Hindlimb muscle (tissue), 1 donor: ENCODE measurements at regions not wholly inside any gene's neighbourhood (a gene's known extent, or its start where the extent isn't known, plus 50 kb on each side); places are given as distances from the start of the nearest gene placed in this dataset.
"Not testable (repeated sequence)": the region's sequence is repeated elsewhere in the genome, so short reads cannot be mapped to it uniquely, and the experiment has no call there.

Experiments used
- DNase-seq: peaks from one replicate; pipeline ENCODE4 v3.0.0-alpha.2; 2013

DNA sequence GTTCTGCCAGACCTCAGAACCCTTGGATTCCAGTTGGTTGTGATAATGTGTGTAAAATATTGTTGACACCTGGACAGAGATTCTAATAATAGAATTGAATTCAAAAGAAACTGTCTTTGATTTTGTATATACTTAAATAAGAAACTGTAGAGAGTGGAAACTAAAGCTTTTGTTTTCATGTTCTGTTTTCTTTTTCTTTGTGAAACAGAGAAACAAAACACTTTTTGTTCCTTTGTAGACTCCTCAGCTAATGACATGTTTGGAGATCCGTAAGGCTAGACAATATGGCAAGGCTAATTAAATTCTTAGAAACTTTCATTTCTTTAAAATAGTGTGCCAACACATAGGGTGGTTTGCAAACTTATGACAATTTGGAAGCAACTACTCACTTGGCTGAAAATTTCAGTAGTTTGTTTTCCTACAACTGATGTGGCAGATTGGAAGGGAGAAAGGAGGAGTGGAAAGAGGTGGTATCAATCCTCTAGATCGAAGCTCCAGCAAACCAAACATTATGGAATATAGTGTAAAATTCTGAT lies 90.9 kb upstream of the FAT1 start:
- no peak for DNase-seq

DNA sequence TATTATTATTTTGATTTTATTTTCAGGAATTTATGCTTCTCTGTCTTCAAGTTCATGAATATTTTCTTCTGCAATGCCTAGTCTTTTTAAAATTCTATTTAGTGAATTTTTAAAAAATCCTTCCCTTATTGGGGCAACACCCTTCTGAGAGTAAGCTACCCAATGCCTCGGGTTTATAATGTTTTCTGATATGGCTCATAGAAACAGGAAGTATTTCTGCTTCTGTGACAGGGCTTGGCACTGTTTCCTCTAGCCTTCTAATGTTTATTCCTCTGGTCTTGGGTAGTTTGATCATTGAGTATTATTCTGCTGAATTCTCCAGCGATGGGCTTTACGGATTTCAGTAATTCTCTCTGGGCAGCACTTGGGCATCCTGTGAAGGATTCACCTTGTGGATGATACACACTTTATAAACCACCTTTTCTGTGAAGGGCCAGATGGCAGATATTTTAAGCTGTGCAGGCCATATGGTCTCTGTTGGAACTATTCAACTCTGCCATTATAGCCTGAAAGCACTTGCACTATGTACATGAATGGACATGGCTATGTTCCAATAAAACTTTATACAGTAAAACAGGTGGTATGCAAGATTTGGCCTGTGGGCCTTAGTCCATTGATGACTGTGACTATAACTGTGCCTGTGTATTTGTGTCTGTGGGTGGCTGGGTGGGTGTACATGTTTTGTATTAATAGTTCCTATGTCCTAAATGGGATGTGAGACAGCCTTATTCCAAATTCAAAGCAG lies 95.9 kb upstream of the FAT1 start:
- no peak for DNase-seq

DNA sequence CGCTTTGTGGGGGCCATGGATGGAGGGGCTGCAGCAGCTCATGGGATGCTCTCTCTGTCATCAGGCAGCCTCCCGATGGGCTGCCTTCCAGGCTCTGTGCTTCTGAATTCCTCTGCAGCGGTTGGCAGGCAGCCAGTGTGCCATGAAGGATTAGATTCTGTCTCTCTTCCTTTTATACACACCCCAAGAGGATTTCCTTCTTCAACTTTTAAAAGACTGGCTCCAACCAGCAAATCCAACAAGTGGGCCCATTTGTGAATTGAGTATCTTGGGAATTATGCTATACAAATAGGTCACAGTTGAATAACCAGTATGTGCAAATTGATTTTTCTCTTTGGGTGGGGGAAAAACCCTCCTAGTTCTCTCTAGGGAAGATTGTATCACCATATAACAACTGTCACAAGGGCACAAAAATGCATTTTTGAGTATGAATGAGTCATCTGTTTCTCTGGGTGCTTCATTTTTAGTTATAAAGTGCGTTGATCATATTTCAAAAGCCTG lies 96.8 kb upstream of the FAT1 start:
- no peak for DNase-seq

- DNase-seq = no peak
Measured at GRCh38 chr4:186823989-186824388, 100.3 kb upstream of the FAT1 start.

DNA sequence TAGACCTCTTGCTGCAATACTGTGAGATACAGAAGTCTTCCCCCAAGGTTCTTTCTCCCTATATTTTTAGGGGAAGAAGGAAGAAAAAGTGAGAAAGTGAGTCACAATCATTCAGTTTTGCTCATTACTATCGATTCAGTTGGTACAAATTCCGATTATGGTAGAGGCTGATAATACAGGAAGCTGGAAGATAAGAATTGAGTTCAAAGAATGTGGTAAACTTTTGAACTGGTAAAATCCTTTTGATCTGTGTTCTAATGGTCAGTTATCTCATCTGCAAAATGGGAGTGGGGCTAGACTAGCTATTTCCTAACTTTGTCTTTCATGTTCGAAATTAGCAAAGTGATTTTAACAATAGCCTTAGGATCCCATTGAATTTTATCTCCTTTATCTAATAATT lies 101.4 kb upstream of the FAT1 start:
- no peak for DNase-seq

DNA sequence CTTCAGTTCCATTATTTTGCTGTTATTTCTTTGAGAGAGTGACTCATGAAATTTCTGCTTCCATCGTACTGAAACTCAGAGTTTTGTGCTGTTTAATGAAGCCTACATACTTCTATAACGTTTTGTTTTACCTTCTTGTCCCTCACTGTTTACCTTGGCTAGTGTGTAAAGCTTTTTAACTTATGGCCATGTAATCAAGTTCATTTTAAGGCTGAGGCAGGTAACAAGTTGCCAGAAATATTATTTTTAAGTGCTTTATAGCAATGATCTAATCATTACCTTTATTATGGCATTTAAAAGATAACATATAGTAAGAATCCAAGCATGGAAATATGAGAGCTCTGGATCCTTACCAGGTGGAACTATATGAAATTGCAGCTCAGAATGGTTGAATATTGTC lies 102.3 kb upstream of the FAT1 start:
- DNase-seq = no peak

DNA sequence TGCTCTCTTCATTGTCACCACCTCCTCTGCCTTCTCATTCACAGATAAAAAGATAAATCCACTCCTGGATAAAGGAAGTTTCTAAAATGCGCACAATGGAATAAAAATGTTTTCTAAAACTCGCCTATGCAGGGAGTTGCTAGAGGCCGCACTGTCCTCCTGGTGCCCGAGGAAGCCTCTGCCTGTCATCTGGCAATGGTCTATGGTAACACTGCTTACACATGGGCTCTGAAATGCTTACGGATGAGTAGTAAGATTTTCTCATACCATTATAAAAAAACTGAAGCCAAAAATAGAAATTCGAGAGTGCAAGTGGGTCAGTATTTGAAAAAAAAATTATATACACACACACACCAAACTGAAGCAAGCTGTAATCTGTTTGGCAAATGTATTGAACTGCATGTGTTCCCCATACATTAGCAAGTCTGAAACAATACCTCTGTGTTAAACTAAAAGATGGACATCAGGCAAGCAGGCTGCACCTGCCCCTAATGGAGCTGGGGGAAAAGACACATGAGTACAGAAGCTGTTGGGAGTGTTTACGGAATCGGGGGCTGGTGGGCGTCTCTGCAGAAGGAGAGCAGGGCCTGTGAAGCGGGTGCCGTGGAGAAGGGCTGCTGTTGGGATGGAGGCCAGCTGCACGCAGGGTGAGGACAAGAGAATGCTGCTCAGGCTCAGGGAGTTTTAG lies 103.3 kb upstream of the FAT1 start:
- no peak for DNase-seq

GRCh38 chr4:186827534-186827897 lies 103.9 kb upstream of the FAT1 start:
- no peak for DNase-seq

DNA sequence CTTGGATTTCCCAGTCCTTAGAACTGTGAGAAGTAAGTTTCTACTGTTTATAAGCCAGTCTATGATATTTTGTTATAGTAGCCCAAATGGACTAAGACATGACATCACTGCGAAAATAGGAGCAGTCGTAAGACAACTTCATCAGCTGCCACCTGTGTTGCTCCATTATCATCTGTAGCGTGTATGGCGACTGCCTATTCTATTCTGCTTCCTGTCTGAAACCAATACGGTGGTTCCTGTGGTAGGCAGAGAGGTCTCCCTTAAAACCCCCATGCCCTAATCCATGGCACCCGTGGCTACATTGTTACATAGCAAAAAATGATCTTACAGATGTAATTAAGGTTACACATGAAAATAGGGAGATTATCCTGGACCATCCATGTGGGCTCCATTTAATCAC lies 105.4 kb upstream of the FAT1 start:
- no peak for DNase-seq

DNA sequence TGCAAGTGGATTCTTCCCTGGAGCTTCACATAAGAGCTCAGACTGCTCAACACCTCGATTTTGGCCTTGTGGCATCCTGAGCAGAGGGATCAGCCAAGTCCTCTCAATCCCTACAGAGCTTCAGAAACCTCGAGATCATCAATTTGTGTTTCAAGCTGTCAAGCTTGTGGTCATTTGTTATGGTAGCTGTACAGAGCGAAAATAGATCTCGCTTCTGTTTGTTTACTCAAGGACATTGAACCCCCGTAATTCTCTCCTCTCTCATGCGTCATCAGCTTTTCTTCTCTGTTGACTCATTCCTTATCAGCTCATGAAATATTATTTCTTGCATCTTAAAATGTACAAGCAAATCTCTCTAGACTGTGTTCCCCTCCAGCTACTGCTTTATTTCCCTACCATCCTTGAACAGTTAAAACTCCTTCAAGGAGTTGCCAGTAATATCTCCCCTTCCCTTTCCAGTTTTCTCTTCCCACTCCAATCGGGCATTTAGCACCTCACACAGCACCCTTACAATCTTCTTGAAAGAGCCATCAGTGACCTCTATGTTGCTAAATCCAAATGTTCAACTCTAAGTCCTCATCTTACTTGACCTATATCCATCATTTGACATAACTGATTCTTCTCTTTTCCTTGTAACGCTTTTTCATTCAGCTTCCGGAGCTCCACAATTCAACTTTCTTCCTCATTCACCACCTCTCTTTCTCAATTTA lies 106.2 kb upstream of the FAT1 start:
- DNase-seq = no peak

- no peak for DNase-seq
Measured at GRCh38 chr4:186831574-186831973, 107.9 kb upstream of the FAT1 start.

GRCh38 chr4:186832906-186833305 lies 109.2 kb upstream of the FAT1 start:
- no peak for DNase-seq

- DNase-seq = not testable (repeated sequence)
Measured at GRCh38 chr4:186837463-186837862, 113.8 kb upstream of the FAT1 start.

GRCh38 chr4:186838295-186838694 lies 114.6 kb upstream of the FAT1 start:
- DNase-seq = no peak

GRCh38 chr4:186839122-186840037 lies 115.7 kb upstream of the FAT1 start:
- DNase-seq = no peak

DNA sequence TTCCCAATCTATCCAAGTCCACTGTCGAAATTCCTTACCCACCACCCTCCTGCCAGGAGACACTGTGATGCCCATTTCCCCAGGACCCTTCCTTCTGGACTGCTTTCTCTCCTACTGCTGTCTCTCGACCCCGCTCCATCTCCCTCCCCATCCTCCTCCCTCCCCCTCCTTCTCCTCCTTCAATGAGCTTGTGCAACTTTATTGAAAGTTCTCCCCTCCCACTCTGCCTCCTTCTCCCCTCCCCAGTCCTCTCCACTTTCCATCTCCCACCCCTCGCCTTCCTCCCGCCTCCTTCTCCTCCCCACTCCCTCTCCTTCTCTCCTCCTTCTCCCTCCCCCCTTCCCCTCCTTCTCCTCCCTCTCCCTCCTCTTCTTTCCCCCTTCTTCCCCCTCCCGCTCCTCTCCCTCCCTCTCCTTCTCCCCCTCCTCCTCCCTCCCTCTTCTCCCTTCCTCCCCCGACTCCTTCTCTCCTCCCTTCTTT lies 116.6 kb upstream of the FAT1 start:
- DNase-seq = no peak

DNA sequence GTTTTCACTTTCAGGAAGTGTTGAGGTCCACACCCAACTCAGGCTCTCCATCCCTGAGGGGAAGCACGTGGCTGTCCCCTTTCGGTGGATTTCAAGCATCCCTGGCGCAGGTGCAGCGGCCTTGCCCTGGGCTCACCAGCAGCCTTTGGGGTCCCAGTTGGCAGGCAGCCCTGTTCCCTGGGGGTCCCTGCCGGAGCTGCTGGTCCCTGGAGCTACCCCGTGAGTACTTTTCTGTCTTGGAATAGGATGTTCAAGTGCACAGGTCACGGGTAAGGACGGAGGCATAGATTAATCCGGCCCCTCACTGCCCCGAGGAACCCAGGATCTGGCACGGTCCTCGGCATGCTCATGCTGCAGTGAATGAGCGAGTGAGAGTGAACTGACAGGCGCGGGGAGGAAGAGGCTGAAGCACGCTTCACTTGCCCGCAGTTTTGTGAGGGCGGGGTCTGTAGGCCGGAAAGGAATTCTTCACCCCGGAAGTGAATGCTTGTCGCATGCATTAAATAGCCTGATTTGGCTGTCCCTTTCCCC lies 117.2 kb upstream of the FAT1 start:
- no peak for DNase-seq

- DNase-seq = peak; percentile 64
Measured at GRCh38 chr4:186844059-186844681, 120.5 kb upstream of the FAT1 start.

DNA sequence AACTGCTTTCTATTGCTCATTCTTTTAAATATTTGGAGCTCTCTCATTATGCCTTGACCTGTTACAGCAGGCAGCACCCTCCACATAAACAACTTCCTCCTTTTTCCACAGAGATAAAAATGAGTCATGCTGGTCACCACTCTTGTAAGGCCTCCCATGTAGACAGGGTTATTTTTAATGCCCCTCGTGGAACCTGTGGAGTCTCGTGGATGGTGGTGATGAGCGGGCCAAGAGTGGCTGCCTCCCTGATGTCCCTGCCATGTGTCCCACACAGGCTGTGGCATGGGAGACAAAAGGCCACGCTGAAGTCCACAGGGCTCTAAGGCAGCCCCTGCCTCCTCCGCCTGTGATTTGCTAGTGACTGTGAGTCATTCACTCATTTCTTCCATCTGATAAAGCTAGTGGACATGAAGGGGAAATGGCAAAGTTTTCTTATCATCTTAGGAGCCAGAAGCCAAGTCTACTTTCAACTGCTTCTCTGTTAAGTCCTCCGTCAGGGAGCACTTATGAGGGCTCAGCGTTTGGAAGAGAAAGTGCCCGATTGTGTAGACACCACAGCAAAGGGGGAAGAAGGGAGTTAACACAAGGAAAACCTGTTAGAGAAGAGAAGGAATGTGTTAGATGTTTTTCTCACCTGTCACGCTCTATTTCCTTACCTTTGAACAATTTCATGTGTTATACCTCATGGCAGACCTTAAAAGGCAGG lies 121.6 kb upstream of the FAT1 start:
- no peak for DNase-seq

- no peak for DNase-seq
Measured at GRCh38 chr4:186846426-186846825, 122.8 kb upstream of the FAT1 start.
